ENCODE measurements at regions not wholly inside any gene's neighbourhood (a gene's known extent, or its start where the extent isn't known, plus 50 kb on each side); places are given as distances from the start of the nearest gene placed in this dataset.

DNA sequence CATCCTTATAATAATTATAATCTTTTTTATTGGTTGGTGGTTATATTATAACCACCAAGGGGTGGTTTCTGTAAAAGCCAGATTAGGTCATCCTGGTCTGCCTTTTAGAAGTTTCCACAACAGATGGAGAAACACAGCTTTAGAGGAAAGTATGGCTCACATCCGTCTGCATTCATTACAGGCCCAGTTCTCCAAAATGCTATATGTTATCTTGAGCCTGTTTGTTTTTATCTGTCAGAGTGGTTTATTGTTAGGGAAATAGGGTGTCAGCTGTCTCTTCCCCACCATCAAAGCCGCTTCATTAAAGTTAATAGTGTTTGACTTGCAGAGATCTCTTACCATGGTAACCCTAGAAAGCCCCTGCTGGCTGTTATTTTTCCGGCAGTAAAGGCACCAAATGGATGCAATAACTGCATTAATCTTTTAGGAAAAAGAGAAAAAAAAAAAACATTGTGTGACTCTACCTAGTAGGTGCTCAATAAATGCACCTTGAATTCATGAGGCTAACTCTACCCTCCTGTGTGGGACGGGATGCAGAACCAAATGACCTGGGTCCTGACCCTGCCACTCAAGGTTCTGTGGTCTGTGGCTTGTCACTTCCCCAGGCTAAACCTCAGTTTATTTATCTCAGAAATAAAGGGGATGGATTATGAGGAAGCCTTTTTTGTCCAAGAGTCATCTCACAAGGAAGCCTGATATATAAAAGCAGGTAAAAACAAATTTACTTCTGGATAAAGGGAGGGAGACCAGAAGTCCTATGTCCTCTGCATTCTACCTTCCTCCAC is 118.3 kb downstream of the WT1 start (continued):
- TF ChIP-seq, protein P1, sequence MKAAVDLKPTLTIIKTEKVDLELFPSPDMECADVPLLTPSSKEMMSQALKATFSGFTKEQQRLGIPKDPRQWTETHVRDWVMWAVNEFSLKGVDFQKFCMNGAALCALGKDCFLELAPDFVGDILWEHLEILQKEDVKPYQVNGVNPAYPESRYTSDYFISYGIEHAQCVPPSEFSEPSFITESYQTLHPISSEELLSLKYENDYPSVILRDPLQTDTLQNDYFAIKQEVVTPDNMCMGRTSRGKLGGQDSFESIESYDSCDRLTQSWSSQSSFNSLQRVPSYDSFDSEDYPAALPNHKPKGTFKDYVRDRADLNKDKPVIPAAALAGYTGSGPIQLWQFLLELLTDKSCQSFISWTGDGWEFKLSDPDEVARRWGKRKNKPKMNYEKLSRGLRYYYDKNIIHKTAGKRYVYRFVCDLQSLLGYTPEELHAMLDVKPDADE (IDR thresholded peaks at IDR 0.05), result no peak
- TF ChIP-seq CTCF (conservative IDR thresholded peaks at IDR 0.05; ENCODE audit: low read depth in 2 of 2) (no peak), ZNF114 (CRISPR knock-in tag; IDR thresholded peaks at IDR 0.05) (no peak)

- no peaks in the 10 kb centered on the region for H3K9me2 ChIP-seq (ENCODE audit: insufficient read depth)
- H3K27me3 Mint-ChIP-seq (ENCODE audit: insufficient read depth, low read depth, poor library complexity), result peaks cover 5% of the 10 kb centered on the region
- no peak overlapping the region for H3K27ac ChIP-seq (ENCODE audit: low read depth)
- H3K36me3 ChIP-seq (ENCODE audit: insufficient read depth), result no peaks in the 10 kb centered on the region
- no peaks in the 10 kb centered on the region for H3K9me3 Mint-ChIP-seq
- H3K4me2 ChIP-seq, result no peak overlapping the region
- H4K20me1 ChIP-seq (replicated peaks; ENCODE audit: insufficient read depth), result no peaks in the 10 kb centered on the region
- no peak overlapping the region for H3K4me3 Mint-ChIP-seq
- no peak for ATAC-seq
- peaks cover 19% of the 10 kb centered on the region for H3K4me1 Mint-ChIP-seq
- H3F3A ChIP-seq (replicated peaks; ENCODE audit: low read depth), result no peaks in the 10 kb centered on the region
- H3K4me3 ChIP-seq, result no peak overlapping the region
- H3K4me1 ChIP-seq (ENCODE audit: insufficient read depth), result no peaks in the 10 kb centered on the region; the same call in 1 of the 2 replicates
- no peak for TF ChIP-seq CTCF (conservative IDR thresholded peaks at IDR 0.05; ENCODE audit: low read depth in 2 of 2)
- TF ChIP-seq EZH2 (IDR thresholded peaks at IDR 0.05; ENCODE audit: low read depth, unreplicated experiment), result no peak
- TF ChIP-seq EZH2phosphoT487 (IDR thresholded peaks at IDR 0.05; ENCODE audit: unreplicated experiment), result no peak
- no peak for TF ChIP-seq NANOG (IDR thresholded peaks at IDR 0.05; ENCODE audit: borderline replicate concordance)
- TF ChIP-seq, protein P1 (IDR thresholded peaks at IDR 0.05), result no peak
- no peak for TF ChIP-seq CREB1 (CRISPR knock-in tag; IDR thresholded peaks at IDR 0.05; ENCODE audit: low read depth)
- TF ChIP-seq JUNB (IDR thresholded peaks at IDR 0.05; ENCODE audit: unreplicated experiment), result no peak
- TF ChIP-seq ZNF331 (CRISPR knock-in tag; IDR thresholded peaks at IDR 0.05; ENCODE audit: low read depth), result no peak
- TF ChIP-seq, protein P2, sequence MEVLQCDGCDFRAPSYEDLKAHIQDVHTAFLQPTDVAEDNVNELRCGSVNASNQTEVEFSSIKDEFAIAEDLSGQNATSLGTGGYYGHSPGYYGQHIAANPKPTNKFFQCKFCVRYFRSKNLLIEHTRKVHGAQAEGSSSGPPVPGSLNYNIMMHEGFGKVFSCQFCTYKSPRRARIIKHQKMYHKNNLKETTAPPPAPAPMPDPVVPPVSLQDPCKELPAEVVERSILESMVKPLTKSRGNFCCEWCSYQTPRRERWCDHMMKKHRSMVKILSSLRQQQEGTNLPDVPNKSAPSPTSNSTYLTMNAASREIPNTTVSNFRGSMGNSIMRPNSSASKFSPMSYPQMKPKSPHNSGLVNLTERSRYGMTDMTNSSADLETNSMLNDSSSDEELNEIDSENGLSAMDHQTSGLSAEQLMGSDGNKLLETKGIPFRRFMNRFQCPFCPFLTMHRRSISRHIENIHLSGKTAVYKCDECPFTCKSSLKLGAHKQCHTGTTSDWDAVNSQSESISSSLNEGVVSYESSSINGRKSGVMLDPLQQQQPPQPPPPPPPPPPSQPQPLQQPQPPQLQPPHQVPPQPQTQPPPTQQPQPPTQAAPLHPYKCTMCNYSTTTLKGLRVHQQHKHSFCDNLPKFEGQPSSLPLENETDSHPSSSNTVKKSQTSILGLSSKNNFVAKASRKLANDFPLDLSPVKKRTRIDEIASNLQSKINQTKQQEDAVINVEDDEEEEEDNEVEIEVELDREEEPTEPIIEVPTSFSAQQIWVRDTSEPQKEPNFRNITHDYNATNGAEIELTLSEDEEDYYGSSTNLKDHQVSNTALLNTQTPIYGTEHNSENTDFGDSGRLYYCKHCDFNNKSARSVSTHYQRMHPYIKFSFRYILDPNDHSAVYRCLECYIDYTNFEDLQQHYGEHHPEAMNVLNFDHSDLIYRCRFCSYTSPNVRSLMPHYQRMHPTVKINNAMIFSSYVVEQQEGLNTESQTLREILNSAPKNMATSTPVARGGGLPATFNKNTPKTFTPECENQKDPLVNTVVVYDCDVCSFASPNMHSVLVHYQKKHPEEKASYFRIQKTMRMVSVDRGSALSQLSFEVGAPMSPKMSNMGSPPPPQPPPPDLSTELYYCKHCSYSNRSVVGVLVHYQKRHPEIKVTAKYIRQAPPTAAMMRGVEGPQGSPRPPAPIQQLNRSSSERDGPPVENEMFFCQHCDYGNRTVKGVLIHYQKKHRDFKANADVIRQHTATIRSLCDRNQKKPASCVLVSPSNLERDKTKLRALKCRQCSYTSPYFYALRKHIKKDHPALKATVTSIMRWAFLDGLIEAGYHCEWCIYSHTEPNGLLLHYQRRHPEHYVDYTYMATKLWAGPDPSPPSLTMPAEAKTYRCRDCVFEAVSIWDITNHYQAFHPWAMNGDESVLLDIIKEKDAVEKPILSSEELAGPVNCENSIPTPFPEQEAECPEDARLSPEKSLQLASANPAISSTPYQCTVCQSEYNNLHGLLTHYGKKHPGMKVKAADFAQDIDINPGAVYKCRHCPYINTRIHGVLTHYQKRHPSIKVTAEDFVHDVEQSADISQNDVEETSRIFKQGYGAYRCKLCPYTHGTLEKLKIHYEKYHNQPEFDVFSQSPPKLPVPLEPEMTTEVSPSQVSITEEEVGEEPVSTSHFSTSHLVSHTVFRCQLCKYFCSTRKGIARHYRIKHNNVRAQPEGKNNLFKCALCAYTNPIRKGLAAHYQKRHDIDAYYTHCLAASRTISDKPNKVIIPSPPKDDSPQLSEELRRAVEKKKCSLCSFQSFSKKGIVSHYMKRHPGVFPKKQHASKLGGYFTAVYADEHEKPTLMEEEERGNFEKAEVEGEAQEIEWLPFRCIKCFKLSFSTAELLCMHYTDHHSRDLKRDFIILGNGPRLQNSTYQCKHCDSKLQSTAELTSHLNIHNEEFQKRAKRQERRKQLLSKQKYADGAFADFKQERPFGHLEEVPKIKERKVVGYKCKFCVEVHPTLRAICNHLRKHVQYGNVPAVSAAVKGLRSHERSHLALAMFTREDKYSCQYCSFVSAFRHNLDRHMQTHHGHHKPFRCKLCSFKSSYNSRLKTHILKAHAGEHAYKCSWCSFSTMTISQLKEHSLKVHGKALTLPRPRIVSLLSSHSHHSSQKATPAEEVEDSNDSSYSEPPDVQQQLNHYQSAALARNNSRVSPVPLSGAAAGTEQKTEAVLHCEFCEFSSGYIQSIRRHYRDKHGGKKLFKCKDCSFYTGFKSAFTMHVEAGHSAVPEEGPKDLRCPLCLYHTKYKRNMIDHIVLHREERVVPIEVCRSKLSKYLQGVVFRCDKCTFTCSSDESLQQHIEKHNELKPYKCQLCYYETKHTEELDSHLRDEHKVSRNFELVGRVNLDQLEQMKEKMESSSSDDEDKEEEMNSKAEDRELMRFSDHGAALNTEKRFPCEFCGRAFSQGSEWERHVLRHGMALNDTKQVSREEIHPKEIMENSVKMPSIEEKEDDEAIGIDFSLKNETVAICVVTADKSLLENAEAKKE (CRISPR knock-in tag; IDR thresholded peaks at IDR 0.05), result no peak
- no peaks in the 10 kb centered on the region for H3K27me3 ChIP-seq (ENCODE audit: insufficient read depth)
- H3K36me3 Mint-ChIP-seq (ENCODE audit: low read depth), result no peaks in the 10 kb centered on the region
- no peak overlapping the region for H3K27ac Mint-ChIP-seq
- no peaks in the 10 kb centered on the region for H3K79me2 ChIP-seq (replicated peaks; ENCODE audit: insufficient read depth)
- no peak for DNase-seq (ENCODE audit: low spot score)
- no peak overlapping the region for H2AFZ ChIP-seq
Observed at GRCh38 chr11:32317643-32318042, 117.7 kb downstream of the WT1 start.

All from GM23338 (cell line).